ENCODE measurements at regions not wholly inside any gene's neighbourhood (a gene's known extent, or its start where the extent isn't known, plus 50 kb on each side); places are given as distances from the start of the nearest gene placed in this dataset.

DNA sequence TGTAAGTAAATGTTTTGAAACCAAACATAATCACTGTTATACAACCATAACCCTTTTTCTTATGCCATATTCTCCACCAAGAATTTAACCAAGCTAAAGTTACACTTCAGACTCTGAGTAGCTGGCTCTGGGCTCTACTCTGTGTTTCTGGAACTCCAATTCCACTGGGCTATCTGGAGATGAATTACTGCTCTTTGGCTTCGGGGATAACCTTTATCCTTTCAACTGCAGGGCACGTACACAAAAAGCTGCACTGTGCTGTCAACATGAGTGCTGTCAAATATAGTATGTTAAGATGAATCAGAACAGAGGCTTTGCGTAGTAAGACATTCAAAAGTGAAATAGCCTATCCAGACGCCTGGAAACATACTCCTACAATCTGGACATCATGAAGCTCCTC lies 500.6 kb downstream of the LTN1 start:
- Histone ChIP-seq H3K9me3 (ENCODE audit: control insufficient read depth in 2 of 2, insufficient read depth in 1 of 2, low read depth in 1 of 2, low read length in 1 of 2) (no peaks in the 10 kb centered on the region), H3K27ac (ENCODE audit: low read depth in 1 of 3, low read length in 2 of 3) (no peak overlapping the region), H3K36me3 (ENCODE audit: control insufficient read depth in 3 of 3, insufficient read depth in 2 of 3, low read depth in 1 of 3, low read length in 3 of 3) (no peaks in the 10 kb centered on the region), H3K4me1 (ENCODE audit: control insufficient read depth in 3 of 3, insufficient read depth in 2 of 3, low read depth in 1 of 3, low read length in 2 of 3) (peaks cover 0 to 4% (median 0%) of the 10 kb centered on the region in 3 donors), H3K27me3 (ENCODE audit: control insufficient read depth in 3 of 3, insufficient read depth in 3 of 3, low read length in 3 of 3) (no peaks in the 10 kb centered on the region), H3K4me3 (ENCODE audit: low read depth in 1 of 3, low read length in 3 of 3) (no peak overlapping the region)
- DNase-seq = no peak
- FAIRE-seq = no peak
- 55 to 73% (median 61%) methylated on average over 4 of the region's 4 CpGs for WGBS, 3 donors

DNA sequence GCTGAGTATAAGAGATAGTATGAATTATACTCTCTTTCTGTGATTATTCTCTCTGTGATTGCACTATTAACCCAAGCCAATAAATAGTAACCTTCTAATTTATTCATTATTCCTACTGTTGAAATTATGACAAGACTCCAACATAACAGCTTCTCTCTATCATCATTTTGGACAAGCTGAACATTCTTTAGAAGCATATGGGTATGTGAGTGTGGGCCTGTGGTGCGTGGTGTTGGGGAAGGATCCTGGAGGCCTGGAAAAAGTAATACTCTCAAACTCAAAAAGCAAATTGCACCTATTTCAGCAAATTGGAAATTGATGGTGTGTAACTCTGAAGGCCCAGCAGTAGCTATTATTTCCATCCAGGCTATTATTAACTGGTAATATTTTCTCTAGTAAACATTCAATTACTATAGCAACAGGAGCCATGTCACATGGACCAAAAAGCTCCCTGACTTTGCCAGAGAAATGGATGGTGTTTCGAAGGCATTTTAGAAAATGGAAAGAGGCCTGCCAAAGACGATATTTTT lies 502.8 kb downstream of the LTN1 start:
- H3K9me3 ChIP-seq (ENCODE audit: control insufficient read depth in 2 of 2, insufficient read depth in 1 of 2, low read depth in 1 of 2, low read length in 1 of 2) = no peaks in the 10 kb centered on the region
- WGBS, 3 donors = 69 to 87% (median 82%) methylated on average over 3 of the region's 3 CpGs
- H3K27ac ChIP-seq (ENCODE audit: low read depth in 1 of 3, low read length in 2 of 3) = no peak overlapping the region
- no peaks in the 10 kb centered on the region for H3K27me3 ChIP-seq (ENCODE audit: control insufficient read depth in 3 of 3, insufficient read depth in 3 of 3, low read length in 3 of 3)
- DNase-seq (no peak), FAIRE-seq (no peak)
- H3K36me3 ChIP-seq (ENCODE audit: control insufficient read depth in 3 of 3, insufficient read depth in 2 of 3, low read depth in 1 of 3, low read length in 3 of 3) = no peaks in the 10 kb centered on the region
- no peak overlapping the region for H3K4me3 ChIP-seq (ENCODE audit: low read depth in 1 of 3, low read length in 3 of 3)
- H3K4me1 ChIP-seq (ENCODE audit: control insufficient read depth in 3 of 3, insufficient read depth in 2 of 3, low read depth in 1 of 3, low read length in 2 of 3) = no peaks in the 10 kb centered on the region

DNA sequence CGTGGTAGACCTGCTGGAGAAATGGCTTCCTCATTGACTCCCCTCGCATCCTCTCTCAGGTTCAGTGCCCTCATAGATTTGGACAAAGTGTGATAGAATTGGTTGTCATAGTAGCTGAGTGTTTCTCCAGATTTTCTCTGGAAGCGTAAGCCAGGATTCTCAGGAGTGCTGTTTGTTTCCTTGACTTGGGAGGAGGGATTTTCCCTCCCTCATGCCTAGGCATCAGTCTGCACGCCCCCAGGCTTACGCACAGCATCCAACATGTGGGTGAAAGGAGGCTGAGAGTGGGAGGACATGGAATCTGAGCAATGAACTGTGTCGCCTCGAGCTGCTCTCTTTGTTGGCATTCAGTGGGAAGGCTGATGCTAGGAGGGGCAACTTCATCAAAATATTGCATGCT lies 503.5 kb downstream of the LTN1 start:
- DNase-seq (no peak), FAIRE-seq (no peak)
- 74 to 80% (median 75%) methylated on average over 7 of the region's 7 CpGs for WGBS, 3 donors
- Histone ChIP-seq H3K36me3 (ENCODE audit: control insufficient read depth in 3 of 3, insufficient read depth in 2 of 3, low read depth in 1 of 3, low read length in 3 of 3) (no peaks in the 10 kb centered on the region), H3K4me1 (ENCODE audit: control insufficient read depth in 3 of 3, insufficient read depth in 2 of 3, low read depth in 1 of 3, low read length in 2 of 3) (no peaks in the 10 kb centered on the region), H3K27me3 (ENCODE audit: control insufficient read depth in 3 of 3, insufficient read depth in 3 of 3, low read length in 3 of 3) (no peaks in the 10 kb centered on the region), H3K4me3 (ENCODE audit: low read depth in 1 of 3, low read length in 3 of 3) (no peak overlapping the region), H3K9me3 (ENCODE audit: control insufficient read depth in 2 of 2, insufficient read depth in 1 of 2, low read depth in 1 of 2, low read length in 1 of 2) (no peaks in the 10 kb centered on the region), H3K27ac (ENCODE audit: low read depth in 1 of 3, low read length in 2 of 3) (no peak overlapping the region)

DNA sequence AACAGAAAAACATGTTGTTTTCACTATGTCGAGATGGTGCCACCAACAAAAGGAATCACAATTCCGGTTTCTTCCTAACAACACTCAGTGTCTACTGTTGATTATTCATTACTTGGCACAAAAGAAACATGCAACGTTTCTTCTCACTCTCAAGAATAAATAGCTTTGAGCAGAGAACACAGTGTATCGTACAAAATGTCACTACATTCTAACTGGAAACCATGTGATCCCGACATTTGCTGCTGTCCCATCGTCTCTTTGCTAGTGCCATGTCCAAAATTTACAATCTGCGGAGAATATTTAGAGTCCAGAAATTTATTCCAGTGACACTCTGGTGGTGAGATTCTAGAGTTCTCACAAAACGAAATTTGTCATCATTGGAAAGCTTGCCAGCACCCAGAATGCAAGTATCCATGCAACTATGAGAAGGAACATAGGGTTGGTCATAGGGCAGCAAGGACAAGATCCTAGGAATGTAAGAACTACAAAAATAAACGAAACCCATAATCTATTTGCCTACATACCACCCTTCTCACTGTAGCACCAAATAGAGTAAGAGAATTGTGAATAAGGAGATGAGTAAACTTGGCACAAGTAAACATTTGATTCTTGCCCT lies 505.1 kb downstream of the LTN1 start:
- H3K27me3 ChIP-seq (ENCODE audit: control insufficient read depth in 3 of 3, insufficient read depth in 3 of 3, low read length in 3 of 3) = no peaks in the 10 kb centered on the region
- DNase-seq = no peak
- no peak overlapping the region for H3K4me3 ChIP-seq (ENCODE audit: low read depth in 1 of 3, low read length in 3 of 3)
- no peak for FAIRE-seq
- H3K4me1 ChIP-seq (ENCODE audit: control insufficient read depth in 3 of 3, insufficient read depth in 2 of 3, low read depth in 1 of 3, low read length in 2 of 3) = no peaks in the 10 kb centered on the region
- no peak overlapping the region for H3K27ac ChIP-seq (ENCODE audit: low read depth in 1 of 3, low read length in 2 of 3)
- WGBS, 3 donors = 74 to 80% (median 75%) methylated on average over 9 of the region's 9 CpGs
- H3K9me3 ChIP-seq (ENCODE audit: control insufficient read depth in 2 of 2, insufficient read depth in 1 of 2, low read depth in 1 of 2, low read length in 1 of 2) = no peaks in the 10 kb centered on the region
- no peaks in the 10 kb centered on the region for H3K36me3 ChIP-seq (ENCODE audit: control insufficient read depth in 3 of 3, insufficient read depth in 2 of 3, low read depth in 1 of 3, low read length in 3 of 3)

DNA sequence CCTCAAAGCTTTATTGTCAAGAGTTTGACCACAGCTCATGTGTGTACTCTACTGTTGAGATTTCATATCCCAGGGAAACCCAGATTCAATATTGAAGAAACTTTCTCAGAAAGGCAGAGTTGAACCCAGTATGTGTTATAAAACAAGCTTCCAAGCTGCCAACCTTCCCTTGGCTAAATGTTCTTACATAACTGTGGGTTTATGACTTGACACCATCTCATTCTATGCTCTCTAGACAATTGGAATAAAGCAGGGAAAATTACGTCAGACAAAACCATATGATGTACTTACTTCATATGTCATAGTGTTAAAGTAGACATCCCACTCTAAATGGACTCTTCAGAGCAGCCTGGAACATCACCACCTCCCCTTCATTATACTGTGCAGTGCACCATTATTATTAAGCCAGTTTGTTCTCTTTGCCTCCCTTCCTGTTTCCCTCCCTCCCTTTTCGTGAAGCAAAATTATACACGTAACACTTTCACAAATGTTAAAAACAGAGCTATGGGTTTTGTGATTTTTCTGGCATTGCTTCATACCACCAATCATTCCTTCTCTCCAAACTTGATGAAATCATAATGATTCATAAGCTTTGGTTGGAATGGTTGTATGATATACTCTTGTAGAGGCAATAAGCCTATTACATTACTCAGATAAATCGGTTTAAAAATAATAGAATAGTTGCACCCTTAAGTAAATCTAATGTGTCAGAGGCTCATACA lies 507.2 kb downstream of the LTN1 start:
- no peaks in the 10 kb centered on the region for H3K9me3 ChIP-seq (ENCODE audit: control insufficient read depth in 2 of 2, insufficient read depth in 1 of 2, low read depth in 1 of 2, low read length in 1 of 2)
- no peak overlapping the region for H3K4me3 ChIP-seq (ENCODE audit: low read depth in 1 of 3, low read length in 3 of 3)
- H3K27me3 ChIP-seq (ENCODE audit: control insufficient read depth in 3 of 3, insufficient read depth in 3 of 3, low read length in 3 of 3) = no peaks in the 10 kb centered on the region
- 90 to 91% (median 91%) methylated on average over 4 of the region's 4 CpGs for WGBS, 3 donors
- no peaks in the 10 kb centered on the region for H3K4me1 ChIP-seq (ENCODE audit: control insufficient read depth in 3 of 3, insufficient read depth in 2 of 3, low read depth in 1 of 3, low read length in 2 of 3)
- DNase-seq = no peak
- no peaks in the 10 kb centered on the region for H3K36me3 ChIP-seq (ENCODE audit: control insufficient read depth in 3 of 3, insufficient read depth in 2 of 3, low read depth in 1 of 3, low read length in 3 of 3)
- H3K27ac ChIP-seq (ENCODE audit: low read depth in 1 of 3, low read length in 2 of 3) = no peak overlapping the region
- FAIRE-seq = no peak

DNA sequence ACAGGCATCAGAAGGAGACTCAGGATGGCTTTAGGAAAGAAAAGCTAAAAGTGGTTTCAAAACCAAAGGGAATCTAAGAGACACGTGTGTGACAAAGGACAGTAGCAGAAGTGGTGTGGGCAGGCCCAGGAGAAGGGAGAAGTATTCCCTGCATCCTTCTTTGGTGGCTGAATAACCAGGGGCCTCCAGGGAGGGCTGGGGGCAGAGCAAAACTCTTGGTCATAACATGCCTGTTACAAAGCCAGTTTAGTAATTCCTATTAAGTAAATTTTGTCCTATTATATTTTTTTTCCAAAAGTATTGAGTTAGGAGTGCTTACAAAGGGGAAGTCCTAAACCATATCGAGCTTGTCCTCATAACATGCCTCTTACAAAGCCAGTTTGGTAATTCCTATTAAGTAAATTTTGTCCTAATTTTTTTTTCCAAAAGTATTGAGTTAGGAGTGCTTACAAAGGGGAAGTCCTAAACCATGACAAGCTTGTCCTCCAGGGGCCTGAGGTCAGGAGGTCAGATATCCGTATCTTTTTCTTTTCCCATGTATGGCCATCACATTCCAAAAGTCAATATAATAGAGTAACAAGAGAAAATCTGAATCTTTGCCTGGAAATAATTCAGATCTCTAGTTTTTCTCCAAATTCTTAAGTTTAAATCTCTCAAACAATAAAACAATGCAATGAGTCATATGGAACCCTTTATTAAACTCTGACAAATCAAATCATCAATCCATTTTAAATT lies 509.2 kb downstream of the LTN1 start:
- no peaks in the 10 kb centered on the region for H3K9me3 ChIP-seq (ENCODE audit: control insufficient read depth in 2 of 2, insufficient read depth in 1 of 2, low read depth in 1 of 2, low read length in 1 of 2)
- no peak for FAIRE-seq
- no peaks in the 10 kb centered on the region for H3K36me3 ChIP-seq (ENCODE audit: control insufficient read depth in 3 of 3, insufficient read depth in 2 of 3, low read depth in 1 of 3, low read length in 3 of 3)
- no peaks in the 10 kb centered on the region for H3K4me1 ChIP-seq (ENCODE audit: control insufficient read depth in 3 of 3, insufficient read depth in 2 of 3, low read depth in 1 of 3, low read length in 2 of 3)
- DNase-seq = no peak
- no peak overlapping the region for H3K27ac ChIP-seq (ENCODE audit: low read depth in 1 of 3, low read length in 2 of 3)
- H3K27me3 ChIP-seq (ENCODE audit: control insufficient read depth in 3 of 3, insufficient read depth in 3 of 3, low read length in 3 of 3) = no peaks in the 10 kb centered on the region
- H3K4me3 ChIP-seq (ENCODE audit: low read depth in 1 of 3, low read length in 3 of 3) = no peak overlapping the region
- 62 to 66% (median 62%) methylated on average over 3 of the region's 3 CpGs for WGBS, 3 donors

DNA sequence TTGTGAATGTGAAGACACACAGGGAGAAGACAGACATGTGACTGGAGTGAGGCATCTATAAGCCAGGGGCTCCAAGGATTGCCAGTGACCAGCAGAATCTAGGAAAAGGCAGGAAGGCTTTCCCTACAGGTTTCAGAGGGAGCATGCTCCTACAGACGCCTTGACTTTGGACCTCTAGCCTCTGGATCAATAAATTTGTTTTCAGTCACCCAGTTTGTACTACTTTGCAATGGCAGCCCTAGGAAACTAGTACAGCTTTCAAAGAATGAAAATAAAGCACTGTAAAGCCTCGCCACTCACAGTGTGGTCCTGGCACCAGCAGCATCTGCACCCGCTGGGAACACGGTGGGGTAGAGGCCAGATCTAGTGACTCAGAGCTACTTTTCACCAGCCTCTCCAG lies 510.0 kb downstream of the LTN1 start:
- FAIRE-seq = no peak
- 65 to 85% (median 74%) methylated on average over 4 of the region's 4 CpGs for WGBS, 3 donors
- no peak overlapping the region for H3K27ac ChIP-seq (ENCODE audit: low read depth in 1 of 3, low read length in 2 of 3)

DNA sequence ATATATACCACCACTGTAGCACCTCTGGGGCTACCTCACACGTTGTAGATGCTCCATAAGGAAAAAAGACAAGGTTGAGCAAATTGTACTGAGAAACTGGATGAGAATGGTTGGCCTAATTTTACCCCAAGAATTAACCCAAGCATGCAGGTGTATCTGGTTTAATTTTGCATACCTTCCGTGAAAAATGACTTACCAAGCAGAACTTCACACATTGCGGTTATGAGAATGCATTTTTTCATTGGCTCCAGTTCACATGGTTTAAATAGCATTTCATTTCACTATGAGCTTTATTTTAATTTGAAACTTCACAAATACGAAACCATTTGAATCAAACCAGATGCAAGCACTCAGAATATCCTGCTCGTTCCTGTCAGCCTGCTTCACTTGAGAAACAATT lies 512.2 kb downstream of the LTN1 start:
- peaks cover 0 to 4% of the 10 kb centered on the region in 2 donors for H3K9me3 ChIP-seq (ENCODE audit: control insufficient read depth in 2 of 2, insufficient read depth in 1 of 2, low read depth in 1 of 2, low read length in 1 of 2)
- H3K27ac ChIP-seq (ENCODE audit: low read depth in 1 of 3, low read length in 2 of 3) = no peak overlapping the region
- FAIRE-seq = no peak
- no peaks in the 10 kb centered on the region for H3K27me3 ChIP-seq (ENCODE audit: control insufficient read depth in 3 of 3, insufficient read depth in 3 of 3, low read length in 3 of 3)
- 71 to 73% (median 72%) methylated on average over 5 of the region's 5 CpGs for WGBS, 3 donors
- H3K4me1 ChIP-seq (ENCODE audit: control insufficient read depth in 3 of 3, insufficient read depth in 2 of 3, low read depth in 1 of 3, low read length in 2 of 3) = no peaks in the 10 kb centered on the region
- H3K36me3 ChIP-seq (ENCODE audit: control insufficient read depth in 3 of 3, insufficient read depth in 2 of 3, low read depth in 1 of 3, low read length in 3 of 3) = no peaks in the 10 kb centered on the region
- DNase-seq = no peak
- no peak overlapping the region for H3K4me3 ChIP-seq (ENCODE audit: low read depth in 1 of 3, low read length in 3 of 3)

More for the DNA sequence above, 510.0 kb downstream of the LTN1 start:
- H3K4me1 ChIP-seq (ENCODE audit: control insufficient read depth in 3 of 3, insufficient read depth in 2 of 3, low read depth in 1 of 3, low read length in 2 of 3) = no peaks in the 10 kb centered on the region
- no peak for DNase-seq
- no peaks in the 10 kb centered on the region for H3K36me3 ChIP-seq (ENCODE audit: control insufficient read depth in 3 of 3, insufficient read depth in 2 of 3, low read depth in 1 of 3, low read length in 3 of 3)
- H3K4me3 ChIP-seq (ENCODE audit: low read depth in 1 of 3, low read length in 3 of 3) = no peak overlapping the region
- no peaks in the 10 kb centered on the region for H3K27me3 ChIP-seq (ENCODE audit: control insufficient read depth in 3 of 3, insufficient read depth in 3 of 3, low read length in 3 of 3)
- peaks cover 0 to 2% of the 10 kb centered on the region in 2 donors for H3K9me3 ChIP-seq (ENCODE audit: control insufficient read depth in 2 of 2, insufficient read depth in 1 of 2, low read depth in 1 of 2, low read length in 1 of 2)
